ENCODE measurements at regions not wholly inside any gene's neighbourhood (a gene's known extent, or its start where the extent isn't known, plus 50 kb on each side); places are given as distances from the start of the nearest gene placed in this dataset.

DNA sequence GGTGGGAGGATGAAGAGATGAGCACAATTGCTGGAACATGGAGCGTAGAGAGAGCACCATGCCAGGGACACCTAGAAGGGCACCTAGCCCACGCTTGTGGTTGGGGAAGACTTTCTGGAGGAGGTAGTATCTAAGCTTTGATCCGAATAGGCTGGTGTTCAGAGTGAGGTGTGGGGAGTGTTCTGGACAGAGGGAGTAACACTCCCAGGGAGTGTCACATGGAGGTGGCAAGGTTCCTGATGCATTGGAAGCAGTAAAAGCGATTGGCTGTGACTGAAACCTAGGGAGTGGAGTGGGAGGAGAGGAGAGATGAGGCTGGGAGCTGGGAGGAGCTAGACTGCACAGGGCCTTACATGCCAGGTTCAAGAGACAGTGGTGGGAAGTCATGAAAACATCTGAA is 188.0 kb upstream of the NCAM1 start:
- no peak overlapping the region for H3K4me2 ChIP-seq (ENCODE audit: low read length)
- H3K27me3 ChIP-seq (ENCODE audit: insufficient read depth, low read length): peaks cover 16% of the 10 kb centered on the region
- intact Hi-C loops (cut with micrococcal nuclease): no loop called here
- H3K9ac ChIP-seq (ENCODE audit: low read length): no peak overlapping the region
- H3K4me3 ChIP-seq (replicated peaks in 1 of 2; ENCODE audit: low read depth in 1 of 2, low read length in 2 of 2): no peak overlapping the region
- no peaks in the 10 kb centered on the region for H3K79me2 ChIP-seq (ENCODE audit: insufficient read depth, low read length)
- no peak overlapping the region for H3K27ac ChIP-seq (ENCODE audit: low read depth, low read length)
- ChIA-PET RAD21 (ENCODE audit: low non-redundant PET in 1 of 2, low total read pairs in 2 of 2, uncharacterized antibody in 2 of 2, unreplicated experiment in 2 of 2) (no interaction called here), CTCF (no interaction called here), POLR2A (no interaction called here)
- no peaks in the 10 kb centered on the region for H3K9me3 ChIP-seq (ENCODE audit: control insufficient read depth in 1 of 2, insufficient read depth in 1 of 2, low read depth in 1 of 2, low read length in 2 of 2)
- no peaks in the 10 kb centered on the region for H3K4me1 ChIP-seq (ENCODE audit: control insufficient read depth in 1 of 2, insufficient read depth in 2 of 2, low read length in 2 of 2)
- no peaks in the 10 kb centered on the region for H3K9me2 ChIP-seq (ENCODE audit: insufficient read depth)
- no peak for DNase-seq (ENCODE audit: low read depth, low spot score)
- no peak for TF ChIP-seq ZFX (IDR thresholded peaks at IDR 0.05)
- TF ChIP-seq EZH2 (IDR thresholded peaks at IDR 0.05): no peak
- no peak for TF ChIP-seq EZH2phosphoT487 (IDR thresholded peaks at IDR 0.05; ENCODE audit: borderline replicate concordance)
- TF ChIP-seq, protein P1, sequence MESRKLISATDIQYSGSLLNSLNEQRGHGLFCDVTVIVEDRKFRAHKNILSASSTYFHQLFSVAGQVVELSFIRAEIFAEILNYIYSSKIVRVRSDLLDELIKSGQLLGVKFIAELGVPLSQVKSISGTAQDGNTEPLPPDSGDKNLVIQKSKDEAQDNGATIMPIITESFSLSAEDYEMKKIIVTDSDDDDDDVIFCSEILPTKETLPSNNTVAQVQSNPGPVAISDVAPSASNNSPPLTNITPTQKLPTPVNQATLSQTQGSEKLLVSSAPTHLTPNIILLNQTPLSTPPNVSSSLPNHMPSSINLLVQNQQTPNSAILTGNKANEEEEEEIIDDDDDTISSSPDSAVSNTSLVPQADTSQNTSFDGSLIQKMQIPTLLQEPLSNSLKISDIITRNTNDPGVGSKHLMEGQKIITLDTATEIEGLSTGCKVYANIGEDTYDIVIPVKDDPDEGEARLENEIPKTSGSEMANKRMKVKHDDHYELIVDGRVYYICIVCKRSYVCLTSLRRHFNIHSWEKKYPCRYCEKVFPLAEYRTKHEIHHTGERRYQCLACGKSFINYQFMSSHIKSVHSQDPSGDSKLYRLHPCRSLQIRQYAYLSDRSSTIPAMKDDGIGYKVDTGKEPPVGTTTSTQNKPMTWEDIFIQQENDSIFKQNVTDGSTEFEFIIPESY (IDR thresholded peaks at IDR 0.05; ENCODE audit: extremely low read depth, insufficient replicate concordance, low read length): no peak
- ATAC-seq: peak; percentile 46
- BruUV-seq (replicated peaks): no TSS peak
- H2AFZ ChIP-seq (ENCODE audit: low read depth, low read length, poor library complexity, severe bottlenecking): no peak overlapping the region
- H3K36me3 ChIP-seq (ENCODE audit: control insufficient read depth in 1 of 2, insufficient read depth in 2 of 2, low read length in 2 of 2): no peaks in the 10 kb centered on the region
- no peaks in the 10 kb centered on the region for H4K20me1 ChIP-seq (ENCODE audit: insufficient read depth)

- POLR2A ChIA-PET: no interaction called here
- no TSS peak for BruUV-seq (replicated peaks)
- Histone ChIP-seq H3K36me3 (ENCODE audit: control insufficient read depth in 1 of 2, insufficient read depth in 2 of 2, low read length in 2 of 2) (no peaks in the 10 kb centered on the region), H4K20me1 (ENCODE audit: insufficient read depth) (no peaks in the 10 kb centered on the region), H3K9ac (ENCODE audit: low read length) (no peak overlapping the region), H3K4me1 (ENCODE audit: control insufficient read depth in 1 of 2, insufficient read depth in 2 of 2, low read length in 2 of 2) (peaks cover 9% of the 10 kb centered on the region in 2 experiments), H3K79me2 (ENCODE audit: insufficient read depth, low read length) (no peaks in the 10 kb centered on the region), H3K4me3 (replicated peaks in 1 of 2; ENCODE audit: low read depth in 1 of 2, low read length in 2 of 2) (no peak overlapping the region), H3K4me2 (ENCODE audit: low read length) (no peak overlapping the region), H2AFZ (ENCODE audit: low read depth, low read length, poor library complexity, severe bottlenecking) (no peak overlapping the region), H3K27me3 (ENCODE audit: insufficient read depth, low read length) (peaks cover 33% of the 10 kb centered on the region), H3K9me2 (ENCODE audit: insufficient read depth) (no peaks in the 10 kb centered on the region), H3K9me3 (ENCODE audit: control insufficient read depth in 1 of 2, insufficient read depth in 1 of 2, low read depth in 1 of 2, low read length in 2 of 2) (no peaks in the 10 kb centered on the region), H3K27ac (ENCODE audit: low read depth, low read length) (no peak overlapping the region)
- intact Hi-C loops (cut with micrococcal nuclease): no loop called here
- RAD21 ChIA-PET (ENCODE audit: low non-redundant PET in 1 of 2, low total read pairs in 2 of 2, uncharacterized antibody in 2 of 2, unreplicated experiment in 2 of 2): no interaction called here
- TF ChIP-seq FOSL1 (IDR thresholded peaks at IDR 0.05; ENCODE audit: low read depth): no peak
- TF ChIP-seq SIN3A (IDR thresholded peaks at IDR 0.05; ENCODE audit: low read depth): no peak
- no peak for TF ChIP-seq CEBPB (IDR thresholded peaks at IDR 0.05; ENCODE audit: low read depth)
- TF ChIP-seq JUND (IDR thresholded peaks at IDR 0.05): no peak
- TF ChIP-seq EZH2 (IDR thresholded peaks at IDR 0.05): no peak
- no peak for TF ChIP-seq ZFX (IDR thresholded peaks at IDR 0.05)
- TF ChIP-seq EGR1 (IDR thresholded peaks at IDR 0.05; ENCODE audit: low read depth): no peak
- TF ChIP-seq SP1 (IDR thresholded peaks at IDR 0.05; ENCODE audit: low read depth): no peak
- no peak for TF ChIP-seq TCF7L2 (IDR thresholded peaks at IDR 0.05; ENCODE audit: borderline replicate concordance, extremely low read depth, insufficient read depth, insufficient read length)
- TF ChIP-seq CTCF (IDR thresholded peaks at IDR 0.05 in 2 of 3, conservative IDR thresholded peaks at IDR 0.05 in 1 of 3; ENCODE audit: borderline replicate concordance in 1 of 3, insufficient read depth in 1 of 3, low read depth in 2 of 3, low read length in 2 of 3): no peak
- no peak for TF ChIP-seq POLR2A (IDR thresholded peaks at IDR 0.05; ENCODE audit: borderline replicate concordance, extremely low read depth, insufficient read depth, insufficient read length)
- no peak for TF ChIP-seq ZNF274 (IDR thresholded peaks at IDR 0.05; ENCODE audit: low read depth, low read length)
- TF ChIP-seq ATF3 (IDR thresholded peaks at IDR 0.05): no peak
- TF ChIP-seq, protein P1 (IDR thresholded peaks at IDR 0.05; ENCODE audit: extremely low read depth, insufficient replicate concordance, low read length): no peak
- no peak for ATAC-seq
- DNase-seq (ENCODE audit: low read depth, low spot score): no peak
- CTCF ChIA-PET: no interaction called here
These were observed 184.4 kb upstream of the NCAM1 start for GRCh38 chr11:112776834-112777233.

Data from HCT116 (cell line).